Pancreas (tissue), 10 donors: ENCODE measurements at regions not wholly inside any gene's neighbourhood (a gene's known extent, or its start where the extent isn't known, plus 50 kb on each side); places are given as distances from the start of the nearest gene placed in this dataset.

Source experiments
- ATAC-seq, 4 donors: fragments of 200-7000 bp; cut with Tn5 transposase; one replicate each; pipeline versions ENCODE4 v1.8.0 to v1.9.1; 2020; ENCODE audit warnings: mild to moderate bottlenecking in 4 of 4, moderate library complexity in 4 of 4
- DNase-seq, 6 donors: peaks; one replicate each; pipeline ENCODE4 v3.0.0-alpha.2; 2020
- FAIRE-seq: peaks from 2 replicates; lab custom pipeline; 2012; peaks lifted over from hg19 to GRCh38; lab: Jason Lieb, UNC
- H3K27ac ChIP-seq, 4 donors: fragments of 200-600 bp; sonication (generic); 1 replicate in 3 of 4; 2 replicates in 1 of 4; pipeline versions ENCODE4 v1.5.0 to v1.8.0; 2020
- H3K27me3 ChIP-seq, 4 donors: fragments of 200-600 bp; one replicate each; pipeline ENCODE4 v1.8.0; 2021
- H3K36me3 ChIP-seq, 3 donors: fragments of 200-600 bp; sonication (generic) in 1 of 3; one replicate each; pipeline versions ENCODE4 v1.5.0 to v1.8.0; 2020 to 2021
- H3K4me1 ChIP-seq, 3 donors: fragments of 200-600 bp; one replicate each; pipeline ENCODE4 v1.8.0; 2021
- H3K4me3 ChIP-seq, 4 donors: fragments of 200-600 bp; sonication (generic) in 2 of 4; one replicate each; pipeline versions ENCODE4 v1.5.0 to v1.8.0; 2020 to 2021
- H3K9me3 ChIP-seq, 4 donors: fragments of 200-600 bp; one replicate each; pipeline ENCODE4 v1.8.0; 2021
- CTCF ChIP-seq, 4 donors: fragments of 200-600 bp; sonication (generic) in 3 of 4; IDR thresholded peaks; one replicate each; pipeline versions ENCODE4 v1.5.0 to v1.8.0; 2021; ENCODE audit warnings: antibody characterized with exemption in 4 of 4
- WGBS, 2 donors: extraction: QIAGEN DNeasy Blood & Tissue Kit; methylation state at CpG; one replicate each; pipeline ENCODE4 v1.1.7; 2013; 5-methylcytosine and 5-hydroxymethylcytosine counted together
- intact Hi-C, 3 donors: fragments of 100-400 bp; cut with DNase I; formaldehyde crosslinking; loops; one replicate each; pipeline versions ENCODE4 v1.11.1 to v1.14.2; 2022
- donor health status: healthy with polysubstance abuse.
- donor health status: DM: no; HTN: no; CAD: no; lungs with moderate emphysema.
- donor health status: DM: no; HTN: no; CAD: no.
- donor health status: control.
- donor health status: control.
- donor health status: Bipolar disorder and iron deficiency.
- donor health status: DM: yes; HTN: yes; CAD: no.
- donor health status: DM: no; HTN: no; CAD: no.
- donor health status: DM: no; HTN: no; CAD: no.
- donor health status: DM: yes; HTN: yes; CAD: no.

- H3K27me3 ChIP-seq, result no peaks in the 10 kb centered on the region
- no peak for FAIRE-seq
Measured at GRCh38 chr2:65823511-65823910, 391.1 kb upstream of the SPRED2 start.

GRCh38 chr2:65820454-65820853 lies 388.1 kb upstream of the SPRED2 start:
- no peak for DNase-seq
- 76 to 83% methylated on average over 6 of the region's 6 CpGs for whole genome bisulfite sequencing, 2 donors
- intact Hi-C loops, result no loop called here
- ATAC-seq, result no peak
- Histone ChIP-seq H3K27ac (no peak overlapping the region), H3K36me3 (no peaks in the 10 kb centered on the region), H3K4me3 (no peak overlapping the region), H3K4me1 (no peaks in the 10 kb centered on the region), H3K9me3 (no peaks in the 10 kb centered on the region), H3K27me3 (no peaks in the 10 kb centered on the region)
- TF ChIP-seq CTCF (IDR thresholded peaks at IDR 0.05), result no peak
- FAIRE-seq, result no peak

More at GRCh38 chr2:65823511-65823910, 391.1 kb upstream of the SPRED2 start:
- H3K4me3 ChIP-seq, result no peak overlapping the region
- intact Hi-C loops, result no loop called here
- no peaks in the 10 kb centered on the region for H3K4me1 ChIP-seq
- DNase-seq, result no peak
- H3K36me3 ChIP-seq, result no peaks in the 10 kb centered on the region
- ATAC-seq, result no peak
- H3K9me3 ChIP-seq, result no peaks in the 10 kb centered on the region
- WGBS, 2 donors, result 58 to 69% methylated on average over 4 of the region's 4 CpGs
- no peak for TF ChIP-seq CTCF (IDR thresholded peaks at IDR 0.05)
- no peak overlapping the region for H3K27ac ChIP-seq

- ATAC-seq (no peak), DNase-seq (no peak), FAIRE-seq (no peak)
- Histone ChIP-seq H3K36me3 (no peaks in the 10 kb centered on the region), H3K4me3 (no peak overlapping the region), H3K9me3 (no peaks in the 10 kb centered on the region), H3K27ac (no peak overlapping the region), H3K4me1 (no peaks in the 10 kb centered on the region), H3K27me3 (no peaks in the 10 kb centered on the region)
- 73 to 77% methylated on average over 1 of the region's 1 CpG for WGBS, 2 donors
- intact Hi-C loops, result no loop called here
- no peak for TF ChIP-seq CTCF (IDR thresholded peaks at IDR 0.05)
Measured at GRCh38 chr2:65819963-65820362, 387.6 kb upstream of the SPRED2 start.

- WGBS, 2 donors, result 67 to 78% methylated on average over 3 of the region's 3 CpGs
- no peak for ATAC-seq
- Histone ChIP-seq H3K36me3 (no peaks in the 10 kb centered on the region), H3K4me1 (no peaks in the 10 kb centered on the region), H3K27me3 (no peaks in the 10 kb centered on the region), H3K9me3 (no peaks in the 10 kb centered on the region), H3K4me3 (no peak overlapping the region), H3K27ac (no peak overlapping the region)
- DNase-seq, result no peak
- FAIRE-seq, result no peak
- no peak for TF ChIP-seq CTCF (IDR thresholded peaks at IDR 0.05)
- intact Hi-C loops, result no loop called here
Measured at GRCh38 chr2:65818873-65819451, 386.6 kb upstream of the SPRED2 start.

- intact Hi-C loops, result no loop called here
- H3K4me1 ChIP-seq, result no peaks in the 10 kb centered on the region
- no peaks in the 10 kb centered on the region for H3K27me3 ChIP-seq
- TF ChIP-seq CTCF (IDR thresholded peaks at IDR 0.05), result no peak
- no peak for DNase-seq
- no peaks in the 10 kb centered on the region for H3K36me3 ChIP-seq
- no peak for ATAC-seq
- no peaks in the 10 kb centered on the region for H3K9me3 ChIP-seq
- H3K4me3 ChIP-seq, result no peak overlapping the region
- no peak for FAIRE-seq
- 95 to 96% methylated on average over 2 of the region's 2 CpGs for WGBS, 2 donors
- no peak overlapping the region for H3K27ac ChIP-seq
Measured at GRCh38 chr2:65813631-65814173, 381.3 kb upstream of the SPRED2 start.
